ENCODE measurements at regions not wholly inside any gene's neighbourhood (a gene's known extent, or its start where the extent isn't known, plus 50 kb on each side); places are given as distances from the start of the nearest gene placed in this dataset.

DNA sequence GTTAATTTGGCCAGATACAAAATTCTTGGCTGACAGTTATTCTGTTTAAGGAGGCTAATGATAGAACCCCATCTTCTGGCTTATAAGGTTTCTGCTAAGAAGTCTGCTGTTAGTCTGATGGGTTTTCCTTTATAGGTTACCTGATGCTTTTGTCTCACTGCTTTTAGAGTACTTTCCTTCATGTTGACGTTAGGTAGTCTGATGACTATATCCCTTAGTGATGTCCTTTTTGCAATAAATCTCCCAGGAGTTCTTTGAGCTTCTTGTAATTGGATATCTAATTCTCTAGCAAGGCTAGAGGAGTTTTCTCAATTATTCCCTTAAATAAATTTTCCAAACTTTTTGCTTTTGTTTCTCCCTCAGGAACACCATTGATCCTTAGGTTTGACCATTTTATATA, 114.1 kb upstream of the CDIN1 start:
- ATAC-seq (ENCODE audit: low read depth in 2 of 2) (no peak), DNase-seq (no peak)
- Histone ChIP-seq H3K27me3 (ENCODE audit: control insufficient read depth, insufficient read depth, low read length) (no peaks in the 10 kb centered on the region), H3K27ac (ENCODE audit: insufficient read depth, low read length, poor library complexity, severe bottlenecking) (no peak overlapping the region), H3K4me3 (ENCODE audit: low read depth, low read length) (no peak overlapping the region), H3K4me1 (ENCODE audit: control insufficient read depth, insufficient read depth, low read length, poor library complexity, severe bottlenecking) (no peaks in the 10 kb centered on the region), H3K9me3 (ENCODE audit: control insufficient read depth in 2 of 2, low read length in 2 of 2) (no peaks in the 10 kb centered on the region), H3K36me3 (ENCODE audit: control insufficient read depth, insufficient read depth, low read length) (no peaks in the 10 kb centered on the region)
- Mint-ChIP-seq H3K4me1 (no peaks in the 10 kb centered on the region), H3K36me3 (no peaks in the 10 kb centered on the region), H3K27ac (no peak overlapping the region), H3K27me3 (no peaks in the 10 kb centered on the region), H3K4me3 (no peak overlapping the region), H3K9me3 (peaks cover 0 to 15% (median 7%) of the 10 kb centered on the region in 7 donors)

DNA sequence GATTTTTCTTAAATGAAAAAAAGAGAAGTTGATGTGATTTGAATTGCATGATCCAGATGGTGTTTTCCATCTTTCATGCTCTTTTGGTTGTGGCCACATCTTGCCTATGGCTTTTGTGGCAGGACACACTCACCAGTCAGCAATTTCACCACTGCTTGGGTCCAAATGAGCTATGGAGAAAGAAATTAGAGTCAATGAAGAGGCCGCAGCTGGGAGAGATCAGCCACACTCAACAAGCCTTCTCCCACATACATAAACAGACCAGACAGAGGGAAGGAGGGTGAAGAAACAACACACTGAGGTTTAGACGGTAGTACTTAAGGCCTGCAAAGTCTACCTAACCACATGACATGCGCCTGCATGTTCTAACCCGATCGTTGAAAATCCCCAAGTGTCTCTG, 110.7 kb upstream of the CDIN1 start:
- no peaks in the 10 kb centered on the region for H3K27me3 Mint-ChIP-seq
- no peaks in the 10 kb centered on the region for H3K4me1 Mint-ChIP-seq
- peaks cover 0 to 8% (median 2%) of the 10 kb centered on the region in 7 donors for H3K9me3 Mint-ChIP-seq
- H3K27me3 ChIP-seq (ENCODE audit: control insufficient read depth, insufficient read depth, low read length) = no peaks in the 10 kb centered on the region
- H3K9me3 ChIP-seq (ENCODE audit: control insufficient read depth in 2 of 2, low read length in 2 of 2) = no peaks in the 10 kb centered on the region
- no peak overlapping the region for H3K4me3 Mint-ChIP-seq
- H3K4me1 ChIP-seq (ENCODE audit: control insufficient read depth, insufficient read depth, low read length, poor library complexity, severe bottlenecking) = no peaks in the 10 kb centered on the region
- ATAC-seq (ENCODE audit: low read depth in 2 of 2) = no peak
- no peaks in the 10 kb centered on the region for H3K36me3 Mint-ChIP-seq
- H3K27ac Mint-ChIP-seq = no peak overlapping the region
- no peaks in the 10 kb centered on the region for H3K36me3 ChIP-seq (ENCODE audit: control insufficient read depth, insufficient read depth, low read length)
- no peak overlapping the region for H3K27ac ChIP-seq (ENCODE audit: insufficient read depth, low read length, poor library complexity, severe bottlenecking)
- H3K4me3 ChIP-seq (ENCODE audit: low read depth, low read length) = no peak overlapping the region
- DNase-seq = no peak

DNA sequence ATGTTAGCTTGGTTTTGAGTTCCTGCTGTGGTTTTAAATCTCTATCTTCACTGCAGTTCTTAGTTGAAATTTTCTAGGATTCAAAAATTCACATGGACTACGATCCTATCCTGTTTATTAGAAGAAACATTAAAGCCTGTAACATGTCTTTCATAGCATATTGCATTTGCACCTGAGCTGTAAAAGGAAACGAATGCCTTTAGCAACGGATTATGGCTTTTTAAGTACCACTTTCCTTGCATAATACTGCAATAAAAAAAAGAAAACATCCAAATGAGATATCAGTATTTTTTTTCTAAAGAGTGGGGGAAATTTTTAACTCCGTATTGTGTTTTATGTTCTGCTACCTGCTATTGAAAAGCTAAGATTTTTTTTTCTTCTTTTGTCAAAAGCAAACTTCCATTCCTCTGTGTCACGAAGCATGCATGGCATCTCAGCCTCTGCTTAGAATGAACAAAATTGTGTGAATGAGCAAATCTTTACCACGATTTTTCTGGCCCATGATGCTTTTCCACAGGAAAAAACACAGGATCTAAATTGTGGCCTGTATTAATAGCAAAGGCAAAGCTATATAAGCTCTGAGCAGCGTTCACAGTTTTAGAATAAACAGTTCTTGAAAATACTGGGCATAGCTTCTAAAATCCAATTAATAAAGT, 110.0 kb upstream of the CDIN1 start:
- Histone ChIP-seq H3K27ac (ENCODE audit: insufficient read depth, low read length, poor library complexity, severe bottlenecking) (no peak overlapping the region), H3K27me3 (ENCODE audit: control insufficient read depth, insufficient read depth, low read length) (no peaks in the 10 kb centered on the region), H3K4me1 (ENCODE audit: control insufficient read depth, insufficient read depth, low read length, poor library complexity, severe bottlenecking) (no peaks in the 10 kb centered on the region), H3K36me3 (ENCODE audit: control insufficient read depth, insufficient read depth, low read length) (no peaks in the 10 kb centered on the region), H3K4me3 (ENCODE audit: low read depth, low read length) (no peak overlapping the region), H3K9me3 (ENCODE audit: control insufficient read depth in 2 of 2, low read length in 2 of 2) (no peaks in the 10 kb centered on the region)
- no peak overlapping the region for H3K27ac Mint-ChIP-seq
- ATAC-seq (ENCODE audit: low read depth in 2 of 2) (no peak), DNase-seq (no peak)
- no peak overlapping the region for H3K4me3 Mint-ChIP-seq
- H3K4me1 Mint-ChIP-seq = no peaks in the 10 kb centered on the region
- peaks cover 0 to 8% (median 0%) of the 10 kb centered on the region in 7 donors for H3K9me3 Mint-ChIP-seq
- no peaks in the 10 kb centered on the region for H3K27me3 Mint-ChIP-seq
- no peaks in the 10 kb centered on the region for H3K36me3 Mint-ChIP-seq

DNA sequence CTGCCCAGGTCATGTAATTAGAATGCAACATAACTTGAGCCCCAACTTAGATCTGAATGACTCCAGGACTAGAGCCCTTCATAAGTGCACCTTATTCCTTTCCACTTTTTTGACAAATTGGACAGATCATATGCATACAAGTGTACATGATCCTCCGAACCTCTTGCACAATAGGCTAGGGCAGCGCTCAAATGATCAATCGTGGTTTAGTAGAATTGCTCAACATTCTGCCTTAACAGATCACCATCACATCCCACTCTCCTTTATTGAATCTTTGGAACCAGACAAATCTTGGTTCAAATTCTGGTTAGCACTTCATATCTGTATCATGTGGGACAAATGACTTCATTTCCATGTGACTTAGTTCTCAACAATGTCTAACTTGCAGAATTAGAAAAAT, 106.8 kb upstream of the CDIN1 start:
- no peak overlapping the region for H3K27ac ChIP-seq (ENCODE audit: insufficient read depth, low read length, poor library complexity, severe bottlenecking)
- H3K4me3 Mint-ChIP-seq = no peak overlapping the region
- H3K27ac Mint-ChIP-seq = no peak overlapping the region
- no peak overlapping the region for H3K4me3 ChIP-seq (ENCODE audit: low read depth, low read length)
- H3K36me3 ChIP-seq (ENCODE audit: control insufficient read depth, insufficient read depth, low read length) = no peaks in the 10 kb centered on the region
- H3K9me3 ChIP-seq (ENCODE audit: control insufficient read depth in 2 of 2, low read length in 2 of 2) = no peaks in the 10 kb centered on the region
- ATAC-seq (ENCODE audit: low read depth in 2 of 2) (no peak), DNase-seq (no peak)
- H3K36me3 Mint-ChIP-seq = no peaks in the 10 kb centered on the region
- H3K27me3 Mint-ChIP-seq = peaks cover 7% of the 10 kb centered on the region
- no peaks in the 10 kb centered on the region for H3K4me1 Mint-ChIP-seq
- H3K27me3 ChIP-seq (ENCODE audit: control insufficient read depth, insufficient read depth, low read length) = no peaks in the 10 kb centered on the region
- peaks cover 0 to 2% (median 0%) of the 10 kb centered on the region in 7 donors for H3K9me3 Mint-ChIP-seq
- no peaks in the 10 kb centered on the region for H3K4me1 ChIP-seq (ENCODE audit: control insufficient read depth, insufficient read depth, low read length, poor library complexity, severe bottlenecking)

DNA sequence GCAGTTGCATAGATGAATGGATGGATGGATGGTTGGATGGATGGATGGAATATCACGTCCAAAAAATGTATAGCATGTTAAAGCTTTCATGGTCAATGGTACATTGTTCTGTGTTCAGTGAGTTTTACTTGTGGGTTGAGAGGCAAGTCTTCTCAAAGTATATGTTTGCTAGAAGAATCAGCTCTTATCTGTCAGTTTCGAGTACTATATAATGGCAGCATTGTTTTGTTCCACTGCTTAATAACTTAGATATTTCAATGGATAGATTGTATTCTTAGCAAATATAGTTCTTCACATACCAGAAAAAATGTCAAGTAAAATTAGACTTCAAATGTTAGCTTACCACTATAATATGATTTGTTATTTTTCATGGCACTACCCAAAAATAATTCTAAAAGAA, 100.9 kb upstream of the CDIN1 start:
- Mint-ChIP-seq H3K4me3 (no peak overlapping the region), H3K27ac (no peak overlapping the region), H3K27me3 (peaks cover 7% of the 10 kb centered on the region), H3K4me1 (no peaks in the 10 kb centered on the region), H3K9me3 (peaks cover 0 to 1% (median 0%) of the 10 kb centered on the region in 7 donors), H3K36me3 (no peaks in the 10 kb centered on the region)
- Histone ChIP-seq H3K36me3 (ENCODE audit: control insufficient read depth, insufficient read depth, low read length) (no peaks in the 10 kb centered on the region), H3K27ac (ENCODE audit: insufficient read depth, low read length, poor library complexity, severe bottlenecking) (no peak overlapping the region), H3K4me3 (ENCODE audit: low read depth, low read length) (no peak overlapping the region), H3K4me1 (ENCODE audit: control insufficient read depth, insufficient read depth, low read length, poor library complexity, severe bottlenecking) (no peaks in the 10 kb centered on the region), H3K27me3 (ENCODE audit: control insufficient read depth, insufficient read depth, low read length) (no peaks in the 10 kb centered on the region), H3K9me3 (ENCODE audit: control insufficient read depth in 2 of 2, low read length in 2 of 2) (no peaks in the 10 kb centered on the region)
- no peak for DNase-seq
- no peak for ATAC-seq (ENCODE audit: low read depth in 2 of 2)

DNA sequence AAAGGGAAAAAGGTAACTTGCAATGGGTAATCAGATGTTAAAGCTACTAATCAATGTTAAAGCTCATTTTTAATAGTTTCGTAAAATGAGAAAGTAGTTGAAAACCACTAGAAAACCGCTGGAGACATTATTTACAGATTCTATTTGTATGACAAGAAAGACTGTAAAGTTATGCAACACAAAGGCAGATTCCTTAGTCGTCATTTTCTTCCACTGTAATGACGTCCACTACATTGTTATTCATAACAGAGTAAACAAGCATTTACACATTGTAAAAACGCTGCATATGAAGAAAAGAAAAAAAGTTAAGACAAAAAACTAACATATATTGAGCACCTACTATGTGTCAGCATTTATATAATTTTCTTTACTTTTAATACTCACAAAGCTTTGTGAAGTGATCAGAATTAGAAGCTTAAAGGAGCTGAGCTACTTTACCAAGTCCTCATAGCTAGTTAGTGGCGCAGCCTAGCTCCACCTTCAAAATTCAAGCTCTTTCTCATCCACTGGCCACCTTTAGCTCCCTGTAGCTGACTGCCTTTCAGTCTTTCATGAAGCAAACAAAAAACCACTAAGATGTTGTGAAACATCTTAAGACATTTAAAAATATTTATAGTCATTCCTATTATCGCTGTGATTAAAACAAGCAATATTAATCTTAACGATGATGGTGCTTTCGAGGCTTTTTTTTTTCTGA, 100.1 kb upstream of the CDIN1 start:
- DNase-seq (no peak), ATAC-seq (ENCODE audit: low read depth in 2 of 2) (no peak)
- Histone ChIP-seq H3K36me3 (ENCODE audit: control insufficient read depth, insufficient read depth, low read length) (no peaks in the 10 kb centered on the region), H3K4me1 (ENCODE audit: control insufficient read depth, insufficient read depth, low read length, poor library complexity, severe bottlenecking) (no peaks in the 10 kb centered on the region), H3K27me3 (ENCODE audit: control insufficient read depth, insufficient read depth, low read length) (no peaks in the 10 kb centered on the region), H3K9me3 (ENCODE audit: control insufficient read depth in 2 of 2, low read length in 2 of 2) (no peaks in the 10 kb centered on the region), H3K27ac (ENCODE audit: insufficient read depth, low read length, poor library complexity, severe bottlenecking) (no peak overlapping the region), H3K4me3 (ENCODE audit: low read depth, low read length) (no peak overlapping the region)
- peaks cover 7% of the 10 kb centered on the region for H3K27me3 Mint-ChIP-seq
- peaks cover 0 to 1% (median 0%) of the 10 kb centered on the region in 7 donors for H3K9me3 Mint-ChIP-seq
- no peak overlapping the region for H3K4me3 Mint-ChIP-seq
- no peaks in the 10 kb centered on the region for H3K4me1 Mint-ChIP-seq
- H3K27ac Mint-ChIP-seq = no peak overlapping the region
- H3K36me3 Mint-ChIP-seq = no peaks in the 10 kb centered on the region

DNA sequence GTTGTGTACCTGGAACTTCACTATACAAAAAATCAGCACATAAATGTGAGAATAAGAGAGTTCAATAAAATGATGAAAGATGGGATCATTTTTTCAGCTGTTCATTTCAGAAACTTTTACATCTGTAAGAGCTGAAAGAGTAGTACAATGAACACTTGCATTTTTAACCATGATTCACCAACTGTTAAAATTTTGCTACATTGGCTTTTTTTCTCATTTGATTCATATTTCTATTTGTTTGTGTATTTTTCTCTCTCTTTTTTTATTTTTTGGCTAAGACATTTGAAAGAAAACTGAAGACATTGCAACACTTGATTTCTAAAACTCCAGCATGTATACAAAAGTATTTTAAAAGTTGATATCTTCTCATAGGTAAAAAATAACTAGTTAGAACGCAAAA, 98.3 kb upstream of the CDIN1 start:
- no peak overlapping the region for H3K27ac Mint-ChIP-seq

DNA sequence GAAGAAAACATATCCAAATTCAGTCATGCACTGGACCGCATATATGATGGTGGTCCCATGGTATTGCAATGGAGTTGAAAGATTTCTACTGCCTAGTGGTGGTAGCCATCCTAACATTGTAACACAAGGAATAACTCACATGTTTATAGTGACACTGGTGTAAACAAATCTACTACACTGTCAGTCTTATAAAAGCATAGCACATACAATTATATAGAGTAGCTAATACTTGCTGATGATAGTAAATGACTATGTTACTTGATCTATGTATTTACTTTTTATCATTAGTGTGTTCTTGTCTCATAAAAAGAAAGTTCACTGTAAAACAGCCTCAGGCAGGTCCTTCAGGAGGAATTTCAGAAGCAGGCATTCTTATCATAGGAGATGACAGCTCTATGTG, 96.0 kb upstream of the CDIN1 start:
- no peaks in the 10 kb centered on the region for H3K4me1 Mint-ChIP-seq
- DNase-seq (no peak), ATAC-seq (ENCODE audit: low read depth in 2 of 2) (no peak)
- H3K27me3 Mint-ChIP-seq = no peaks in the 10 kb centered on the region
- H3K36me3 Mint-ChIP-seq = no peaks in the 10 kb centered on the region
- H3K9me3 ChIP-seq (ENCODE audit: control insufficient read depth in 2 of 2, low read length in 2 of 2) = no peaks in the 10 kb centered on the region
- H3K4me1 ChIP-seq (ENCODE audit: control insufficient read depth, insufficient read depth, low read length, poor library complexity, severe bottlenecking) = no peaks in the 10 kb centered on the region
- H3K4me3 Mint-ChIP-seq = no peak overlapping the region
- no peaks in the 10 kb centered on the region for H3K36me3 ChIP-seq (ENCODE audit: control insufficient read depth, insufficient read depth, low read length)
- no peak overlapping the region for H3K4me3 ChIP-seq (ENCODE audit: low read depth, low read length)
- no peaks in the 10 kb centered on the region for H3K27me3 ChIP-seq (ENCODE audit: control insufficient read depth, insufficient read depth, low read length)
- no peak overlapping the region for H3K27ac Mint-ChIP-seq
- no peak overlapping the region for H3K27ac ChIP-seq (ENCODE audit: insufficient read depth, low read length, poor library complexity, severe bottlenecking)
- peaks cover 0 to 3% (median 0%) of the 10 kb centered on the region in 7 donors for H3K9me3 Mint-ChIP-seq

More for the DNA sequence above, 98.3 kb upstream of the CDIN1 start:
- H3K4me3 Mint-ChIP-seq = no peak overlapping the region
- no peaks in the 10 kb centered on the region for H3K36me3 Mint-ChIP-seq
- DNase-seq (no peak), ATAC-seq (ENCODE audit: low read depth in 2 of 2) (no peak)
- peaks cover 1% of the 10 kb centered on the region for H3K27me3 Mint-ChIP-seq
- no peak overlapping the region for H3K27ac ChIP-seq (ENCODE audit: insufficient read depth, low read length, poor library complexity, severe bottlenecking)
- no peaks in the 10 kb centered on the region for H3K36me3 ChIP-seq (ENCODE audit: control insufficient read depth, insufficient read depth, low read length)
- no peaks in the 10 kb centered on the region for H3K4me1 Mint-ChIP-seq
- H3K27me3 ChIP-seq (ENCODE audit: control insufficient read depth, insufficient read depth, low read length) = no peaks in the 10 kb centered on the region
- H3K9me3 Mint-ChIP-seq = peaks cover 0 to 1% (median 0%) of the 10 kb centered on the region in 7 donors
- no peaks in the 10 kb centered on the region for H3K4me1 ChIP-seq (ENCODE audit: control insufficient read depth, insufficient read depth, low read length, poor library complexity, severe bottlenecking)
- H3K4me3 ChIP-seq (ENCODE audit: low read depth, low read length) = no peak overlapping the region
- H3K9me3 ChIP-seq (ENCODE audit: control insufficient read depth in 2 of 2, low read length in 2 of 2) = no peaks in the 10 kb centered on the region

Data from CD4-positive, CD25-positive, alpha-beta regulatory T cell (primary cell).